ENCODE measurements at regions not wholly inside any gene's neighbourhood (a gene's known extent, or its start where the extent isn't known, plus 50 kb on each side); places are given as distances from the start of the nearest gene placed in this dataset.

GRCh38 chr6:113320653-113321052 lies 536.5 kb upstream of the MARCKS start:
- no peaks in the 10 kb centered on the region for H3K9me3 Mint-ChIP-seq (ENCODE audit: low read depth)
- no peak overlapping the region for H3K4me3 Mint-ChIP-seq
- intact Hi-C loops (cut with DNase I, micrococcal nuclease): no loop called here
- H3K27ac Mint-ChIP-seq: no peak overlapping the region
- DNase-seq (no peak), ATAC-seq (no peak)
- H3K27me3 Mint-ChIP-seq: no peaks in the 10 kb centered on the region
- no peaks in the 10 kb centered on the region for H3K4me1 Mint-ChIP-seq
- H3K36me3 Mint-ChIP-seq (ENCODE audit: low read depth): no peaks in the 10 kb centered on the region
- ChIA-PET POLR2A (no interaction called here), CTCF (no interaction called here)

- POLR2A ChIA-PET: no interaction called here
- Mint-ChIP-seq H3K4me3 (no peak overlapping the region), H3K9me3 (ENCODE audit: low read depth) (no peaks in the 10 kb centered on the region), H3K27me3 (no peaks in the 10 kb centered on the region), H3K36me3 (ENCODE audit: low read depth) (no peaks in the 10 kb centered on the region), H3K27ac (no peak overlapping the region), H3K4me1 (no peaks in the 10 kb centered on the region)
- CTCF ChIA-PET: no interaction called here
- DNase-seq: no peak
- intact Hi-C loops (cut with DNase I, micrococcal nuclease): no loop called here
- no peak for ATAC-seq
Measured at GRCh38 chr6:113326781-113327180, 530.4 kb upstream of the MARCKS start.

- ChIA-PET CTCF (no interaction called here), POLR2A (no interaction called here)
- Mint-ChIP-seq H3K4me3 (no peak overlapping the region), H3K27ac (no peak overlapping the region), H3K4me1 (no peaks in the 10 kb centered on the region), H3K27me3 (no peaks in the 10 kb centered on the region), H3K36me3 (ENCODE audit: low read depth) (no peaks in the 10 kb centered on the region), H3K9me3 (ENCODE audit: low read depth) (no peaks in the 10 kb centered on the region)
- no peak for DNase-seq
- no peak for ATAC-seq
- intact Hi-C loops (cut with DNase I, micrococcal nuclease): no loop called here
Measured at GRCh38 chr6:113328886-113329381, 528.2 kb upstream of the MARCKS start.

GRCh38 chr6:113329942-113330635 lies 527.1 kb upstream of the MARCKS start:
- no peaks in the 10 kb centered on the region for H3K27me3 Mint-ChIP-seq
- H3K36me3 Mint-ChIP-seq (ENCODE audit: low read depth): no peaks in the 10 kb centered on the region
- no peak overlapping the region for H3K27ac Mint-ChIP-seq
- no peak for DNase-seq
- H3K4me1 Mint-ChIP-seq: no peaks in the 10 kb centered on the region
- CTCF ChIA-PET: no interaction called here
- intact Hi-C loops (cut with DNase I, micrococcal nuclease): no loop called here
- POLR2A ChIA-PET: no interaction called here
- ATAC-seq: no peak
- no peaks in the 10 kb centered on the region for H3K9me3 Mint-ChIP-seq (ENCODE audit: low read depth)
- H3K4me3 Mint-ChIP-seq: no peak overlapping the region

GRCh38 chr6:113330636-113330946 lies 526.6 kb upstream of the MARCKS start:
- no peak for ATAC-seq
- Mint-ChIP-seq H3K27ac (no peak overlapping the region), H3K4me1 (no peaks in the 10 kb centered on the region), H3K36me3 (ENCODE audit: low read depth) (no peaks in the 10 kb centered on the region), H3K27me3 (no peaks in the 10 kb centered on the region), H3K9me3 (ENCODE audit: low read depth) (no peaks in the 10 kb centered on the region), H3K4me3 (no peak overlapping the region)
- ChIA-PET CTCF (no interaction called here), POLR2A (no interaction called here)
- DNase-seq: no peak
- intact Hi-C loops (cut with DNase I, micrococcal nuclease): no loop called here

- no peak for ATAC-seq
- Mint-ChIP-seq H3K36me3 (ENCODE audit: low read depth) (no peaks in the 10 kb centered on the region), H3K27ac (no peak overlapping the region), H3K4me3 (no peak overlapping the region), H3K27me3 (no peaks in the 10 kb centered on the region), H3K4me1 (no peaks in the 10 kb centered on the region), H3K9me3 (ENCODE audit: low read depth) (no peaks in the 10 kb centered on the region)
- DNase-seq: no peak
- ChIA-PET POLR2A (no interaction called here), CTCF (no interaction called here)
- intact Hi-C loops (cut with DNase I, micrococcal nuclease): no loop called here
Measured at GRCh38 chr6:113331021-113331420, 526.1 kb upstream of the MARCKS start.

- Mint-ChIP-seq H3K27ac (no peak overlapping the region), H3K9me3 (ENCODE audit: low read depth) (no peaks in the 10 kb centered on the region), H3K4me3 (no peak overlapping the region), H3K4me1 (no peaks in the 10 kb centered on the region), H3K27me3 (peaks cover 2% of the 10 kb centered on the region), H3K36me3 (ENCODE audit: low read depth) (no peaks in the 10 kb centered on the region)
- POLR2A ChIA-PET: no interaction called here
- DNase-seq (no peak), ATAC-seq (no peak)
- CTCF ChIA-PET: no interaction called here
- intact Hi-C loops (cut with DNase I, micrococcal nuclease): no loop called here
Measured at GRCh38 chr6:113338644-113339043, 518.5 kb upstream of the MARCKS start.

GRCh38 chr6:113339209-113339608 lies 517.9 kb upstream of the MARCKS start:
- no peak overlapping the region for H3K4me3 Mint-ChIP-seq

GRCh38 chr6:113340371-113340770 lies 516.8 kb upstream of the MARCKS start:
- ChIA-PET CTCF (interaction anchor here (0.6 kb wide), 1 partner anchor 22 kb away, joined by 3 read pairs; no protein-coding TSS in a partner anchor), POLR2A (no interaction called here)
- Mint-ChIP-seq H3K27me3 (peaks cover 2% of the 10 kb centered on the region), H3K27ac (no peak overlapping the region), H3K36me3 (ENCODE audit: low read depth) (no peaks in the 10 kb centered on the region), H3K9me3 (ENCODE audit: low read depth) (no peaks in the 10 kb centered on the region), H3K4me1 (no peaks in the 10 kb centered on the region), H3K4me3 (no peak overlapping the region)
- DNase-seq (no peak), ATAC-seq (no peak)
- intact Hi-C loops (cut with DNase I, micrococcal nuclease): no loop called here

More at GRCh38 chr6:113339209-113339608, 517.9 kb upstream of the MARCKS start:
- no peaks in the 10 kb centered on the region for H3K4me1 Mint-ChIP-seq
- ATAC-seq: no peak
- H3K27ac Mint-ChIP-seq: no peak overlapping the region
- intact Hi-C loops (cut with DNase I, micrococcal nuclease): no loop called here
- H3K36me3 Mint-ChIP-seq (ENCODE audit: low read depth): no peaks in the 10 kb centered on the region
- POLR2A ChIA-PET: no interaction called here
- no peaks in the 10 kb centered on the region for H3K9me3 Mint-ChIP-seq (ENCODE audit: low read depth)
- CTCF ChIA-PET: no interaction called here
- peaks cover 2% of the 10 kb centered on the region for H3K27me3 Mint-ChIP-seq
- DNase-seq: no peak

- Mint-ChIP-seq H3K9me3 (ENCODE audit: low read depth) (no peaks in the 10 kb centered on the region), H3K36me3 (ENCODE audit: low read depth) (no peaks in the 10 kb centered on the region), H3K4me1 (no peaks in the 10 kb centered on the region), H3K4me3 (no peak overlapping the region), H3K27me3 (peaks cover 5% of the 10 kb centered on the region), H3K27ac (no peak overlapping the region)
- no peak for ATAC-seq
- no peak for DNase-seq
- intact Hi-C loops (cut with DNase I, micrococcal nuclease): no loop called here
- POLR2A ChIA-PET: no interaction called here
- CTCF ChIA-PET: interaction anchor here (0.7 kb wide), 1 partner anchor 340 kb away, joined by 4 read pairs; no protein-coding TSS in a partner anchor
Measured at GRCh38 chr6:113343940-113344339, 513.2 kb upstream of the MARCKS start.

GRCh38 chr6:113344969-113345368 lies 512.2 kb upstream of the MARCKS start:
- Mint-ChIP-seq H3K9me3 (ENCODE audit: low read depth) (no peaks in the 10 kb centered on the region), H3K4me3 (no peak overlapping the region), H3K4me1 (no peaks in the 10 kb centered on the region), H3K36me3 (ENCODE audit: low read depth) (no peaks in the 10 kb centered on the region), H3K27me3 (peaks cover 3% of the 10 kb centered on the region), H3K27ac (no peak overlapping the region)
- DNase-seq: no peak
- intact Hi-C loops (cut with DNase I, micrococcal nuclease): no loop called here
- POLR2A ChIA-PET: no interaction called here
- CTCF ChIA-PET: no interaction called here
- ATAC-seq: no peak

GRCh38 chr6:113347436-113347835 lies 509.7 kb upstream of the MARCKS start:
- H3K36me3 Mint-ChIP-seq (ENCODE audit: low read depth): no peaks in the 10 kb centered on the region
- H3K9me3 Mint-ChIP-seq (ENCODE audit: low read depth): no peaks in the 10 kb centered on the region
- no peak overlapping the region for H3K27ac Mint-ChIP-seq
- no peaks in the 10 kb centered on the region for H3K4me1 Mint-ChIP-seq
- intact Hi-C loops (cut with DNase I, micrococcal nuclease): no loop called here
- DNase-seq: no peak
- ATAC-seq: no peak
- H3K4me3 Mint-ChIP-seq: no peak overlapping the region
- ChIA-PET POLR2A (no interaction called here), CTCF (no interaction called here)
- H3K27me3 Mint-ChIP-seq: peaks cover 3% of the 10 kb centered on the region

GRCh38 chr6:113350461-113350860 lies 506.7 kb upstream of the MARCKS start:
- DNase-seq: no peak
- Mint-ChIP-seq H3K9me3 (ENCODE audit: low read depth) (no peaks in the 10 kb centered on the region), H3K27ac (no peak overlapping the region), H3K36me3 (ENCODE audit: low read depth) (no peaks in the 10 kb centered on the region), H3K4me1 (no peaks in the 10 kb centered on the region), H3K4me3 (no peak overlapping the region), H3K27me3 (peaks cover 3% of the 10 kb centered on the region)
- CTCF ChIA-PET: interaction anchor here (0.6 kb wide), 1 partner anchor 935 kb away, joined by 3 read pairs; no protein-coding TSS in a partner anchor
- POLR2A ChIA-PET: no interaction called here
- ATAC-seq: no peak
- intact Hi-C loops (cut with DNase I, micrococcal nuclease): no loop called here

Data from activated CD4-positive, alpha-beta T cell treated with anti-CD3 and anti-CD28 coated beads for 36 hours (primary cell).